ENCODE measurements at regions not wholly inside any gene's neighbourhood (a gene's known extent, or its start where the extent isn't known, plus 50 kb on each side); places are given as distances from the start of the nearest gene placed in this dataset.

- TF ChIP-seq CTCF (IDR thresholded peaks at IDR 0.05; ENCODE audit: insufficient read depth, low read depth, low read length) (no peak), EZH2 (IDR thresholded peaks at IDR 0.05; ENCODE audit: insufficient read depth, low read length) (no peak)
Measured at GRCh38 chr10:55163388-55163979, 362.5 kb upstream of the PCDH15 start.

All from astrocyte (in vitro differentiated cells and primary cell).